ENCODE measurements at regions not wholly inside any gene's neighbourhood (a gene's known extent, or its start where the extent isn't known, plus 50 kb on each side); places are given as distances from the start of the nearest gene placed in this dataset.
"Not testable (repeated sequence)": the region's sequence is repeated elsewhere in the genome, so short reads cannot be mapped to it uniquely, and the experiment has no call there.

DNA sequence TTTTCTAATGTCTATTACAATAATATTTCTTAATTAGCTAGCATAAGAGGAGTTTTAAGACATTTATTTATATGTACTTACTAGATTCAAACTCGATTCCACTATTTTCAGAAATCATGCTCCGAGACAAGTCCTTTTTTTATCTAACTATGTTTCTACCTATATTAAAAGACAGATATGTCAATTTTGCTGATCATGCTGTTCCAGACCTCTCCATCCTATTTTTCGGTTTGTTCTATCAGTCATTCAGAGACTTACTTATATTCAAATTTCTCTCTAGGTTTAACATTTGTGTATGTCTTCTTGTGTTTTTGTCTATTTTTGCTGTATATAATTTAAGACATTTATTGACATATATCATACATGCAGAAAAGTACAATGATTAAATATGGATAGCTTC lies 635.5 kb downstream of the ZNF716 start:
- not testable (repeated sequence) for H3K4me1 ChIP-seq; H3K36me3 ChIP-seq; ATAC-seq (ENCODE audit: low FRiP score in 2 of 2); H3K4me3 ChIP-seq; DNase-seq; H3K27me3 ChIP-seq; H3K27ac ChIP-seq
- peaks cover 0 to 24% (median 7%) of the 10 kb centered on the region in 4 donors for H3K9me3 ChIP-seq
- 66 to 84% methylated on average over 3 of the region's 3 CpGs for WGBS, 2 donors

- H3K4me3 ChIP-seq = no peak overlapping the region
- TF ChIP-seq POLR2AphosphoS5 (IDR thresholded peaks at IDR 0.05) (no peak), EP300 (IDR thresholded peaks at IDR 0.05) (no peak), CTCF (IDR thresholded peaks at IDR 0.05) (no peak), POLR2A (IDR thresholded peaks at IDR 0.05) (no peak)
- no peaks in the 10 kb centered on the region for H3K36me3 ChIP-seq
- no peak overlapping the region for H3K27ac ChIP-seq
- peaks cover 0 to 24% (median 7%) of the 10 kb centered on the region in 4 donors for H3K9me3 ChIP-seq
- 70 to 80% methylated on average over 35 to 40 of the region's 40 CpGs for WGBS, 2 donors
- DNase-seq (peak in 1 of 2 donors; percentile 66), ATAC-seq (ENCODE audit: low FRiP score in 2 of 2) (no peak)
- no peaks in the 10 kb centered on the region for H3K27me3 ChIP-seq
- no peaks in the 10 kb centered on the region for H3K4me1 ChIP-seq
These were observed 636.5 kb downstream of the ZNF716 start for GRCh38 chr7:58086461-58086860.

- WGBS, 2 donors = 72 to 78% methylated on average over 48 to 64 of the region's 65 CpGs
- peak in 1 of 2 donors; percentile 53 for DNase-seq
- no peak for ATAC-seq (ENCODE audit: low FRiP score in 2 of 2)
These were observed 637.0 kb downstream of the ZNF716 start for GRCh38 chr7:58086871-58087535.

DNA sequence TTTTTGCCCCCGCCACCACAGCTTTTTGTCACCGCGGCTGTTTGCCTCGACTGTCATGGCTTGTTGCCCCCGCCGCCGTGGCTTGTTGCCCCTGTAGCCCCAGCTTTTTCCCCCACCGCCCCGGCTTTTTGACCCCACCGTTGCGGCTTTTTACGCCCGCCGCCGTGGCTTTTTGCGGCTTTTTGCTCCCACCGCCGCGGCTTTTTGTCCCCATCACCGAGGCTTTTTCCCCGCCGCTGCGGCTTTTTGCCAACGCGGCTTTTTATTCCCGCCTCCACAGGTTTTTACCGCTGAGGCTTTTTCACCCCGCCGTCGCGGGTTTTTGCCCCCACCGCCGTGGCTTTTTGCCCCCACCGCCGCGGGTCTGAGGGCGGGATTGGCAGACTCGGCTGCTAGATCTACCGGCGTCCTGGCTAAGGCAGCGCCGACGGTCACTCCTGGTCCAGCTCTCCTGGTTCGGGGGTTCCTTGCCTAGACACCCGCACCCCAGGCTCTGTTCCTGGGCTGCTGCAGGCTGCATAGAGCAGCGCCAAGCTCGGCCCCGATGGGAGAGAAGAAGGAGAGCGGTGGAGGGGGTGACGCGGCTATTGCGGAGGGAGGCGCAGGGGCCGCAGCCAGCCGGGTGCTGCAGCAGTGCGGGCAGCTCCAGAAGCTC lies 637.7 kb downstream of the ZNF716 start:
- H3K27ac ChIP-seq = no peak overlapping the region
- H3K4me1 ChIP-seq = no peaks in the 10 kb centered on the region
- no peak overlapping the region for H3K4me3 ChIP-seq
- H3K36me3 ChIP-seq = no peaks in the 10 kb centered on the region
- peaks cover 0 to 33% (median 7%) of the 10 kb centered on the region in 4 donors for H3K9me3 ChIP-seq
- DNase-seq = peak in 1 of 2 donors; percentile 58
- WGBS, 2 donors = 73 to 77% methylated on average over 47 to 48 of the region's 56 CpGs
- no peak for ATAC-seq (ENCODE audit: low FRiP score in 2 of 2)
- no peaks in the 10 kb centered on the region for H3K27me3 ChIP-seq
- no peak for TF ChIP-seq POLR2AphosphoS5 (IDR thresholded peaks at IDR 0.05)
- TF ChIP-seq EP300 (IDR thresholded peaks at IDR 0.05) = no peak
- no peak for TF ChIP-seq CTCF (IDR thresholded peaks at IDR 0.05)
- TF ChIP-seq POLR2A (IDR thresholded peaks at IDR 0.05) = no peak

More at GRCh38 chr7:58086871-58087535, 637.0 kb downstream of the ZNF716 start:
- Histone ChIP-seq H3K27ac (no peak overlapping the region), H3K9me3 (peaks cover 0 to 28% (median 7%) of the 10 kb centered on the region in 4 donors), H3K4me3 (no peak overlapping the region), H3K4me1 (no peaks in the 10 kb centered on the region), H3K27me3 (no peaks in the 10 kb centered on the region), H3K36me3 (no peaks in the 10 kb centered on the region)
- TF ChIP-seq POLR2A (IDR thresholded peaks at IDR 0.05) = no peak
- no peak for TF ChIP-seq CTCF (IDR thresholded peaks at IDR 0.05)
- no peak for TF ChIP-seq EP300 (IDR thresholded peaks at IDR 0.05)
- no peak for TF ChIP-seq POLR2AphosphoS5 (IDR thresholded peaks at IDR 0.05)

- not testable (repeated sequence) for H3K4me1 ChIP-seq; H3K4me3 ChIP-seq; H3K27ac ChIP-seq; H3K36me3 ChIP-seq; H3K27me3 ChIP-seq; ATAC-seq (ENCODE audit: low FRiP score in 2 of 2)
- WGBS, 2 donors = 78 to 85% methylated on average over 12 to 16 of the region's 19 CpGs
- DNase-seq = peak in 1 of 2 donors; percentile 55
- peaks cover 0 to 33% (median 7%) of the 10 kb centered on the region in 4 donors for H3K9me3 ChIP-seq
These were observed 638.2 kb downstream of the ZNF716 start for GRCh38 chr7:58088191-58088560.

- H3K4me3 ChIP-seq; H3K27me3 ChIP-seq; H3K36me3 ChIP-seq; DNase-seq; ATAC-seq (ENCODE audit: low FRiP score in 2 of 2); H3K4me1 ChIP-seq; H3K27ac ChIP-seq: not testable (repeated sequence)
- 11 to 19% methylated on average over 1 of the region's 1 CpG for WGBS, 2 donors
- H3K9me3 ChIP-seq = peaks cover 0 to 33% (median 7%) of the 10 kb centered on the region in 4 donors
These were observed 641.1 kb downstream of the ZNF716 start for GRCh38 chr7:58091063-58091462.
